ENCODE measurements at regions not wholly inside any gene's neighbourhood (a gene's known extent, or its start where the extent isn't known, plus 50 kb on each side); places are given as distances from the start of the nearest gene placed in this dataset.
"Not testable (repeated sequence)": the region's sequence is repeated elsewhere in the genome, so short reads cannot be mapped to it uniquely, and the experiment has no call there.

- TF ChIP-seq, protein P1, sequence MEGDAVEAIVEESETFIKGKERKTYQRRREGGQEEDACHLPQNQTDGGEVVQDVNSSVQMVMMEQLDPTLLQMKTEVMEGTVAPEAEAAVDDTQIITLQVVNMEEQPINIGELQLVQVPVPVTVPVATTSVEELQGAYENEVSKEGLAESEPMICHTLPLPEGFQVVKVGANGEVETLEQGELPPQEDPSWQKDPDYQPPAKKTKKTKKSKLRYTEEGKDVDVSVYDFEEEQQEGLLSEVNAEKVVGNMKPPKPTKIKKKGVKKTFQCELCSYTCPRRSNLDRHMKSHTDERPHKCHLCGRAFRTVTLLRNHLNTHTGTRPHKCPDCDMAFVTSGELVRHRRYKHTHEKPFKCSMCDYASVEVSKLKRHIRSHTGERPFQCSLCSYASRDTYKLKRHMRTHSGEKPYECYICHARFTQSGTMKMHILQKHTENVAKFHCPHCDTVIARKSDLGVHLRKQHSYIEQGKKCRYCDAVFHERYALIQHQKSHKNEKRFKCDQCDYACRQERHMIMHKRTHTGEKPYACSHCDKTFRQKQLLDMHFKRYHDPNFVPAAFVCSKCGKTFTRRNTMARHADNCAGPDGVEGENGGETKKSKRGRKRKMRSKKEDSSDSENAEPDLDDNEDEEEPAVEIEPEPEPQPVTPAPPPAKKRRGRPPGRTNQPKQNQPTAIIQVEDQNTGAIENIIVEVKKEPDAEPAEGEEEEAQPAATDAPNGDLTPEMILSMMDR (IDR thresholded peaks at IDR 0.05; ENCODE audit: insufficient read depth, low read length, missing control alignments) = no peak
- no peak for DNase-seq (ENCODE audit: low read depth, low spot score)
- CTCF ChIA-PET = no interaction called here
- POLR2A ChIA-PET = no interaction called here
- no peak overlapping the region for H3K4me3 ChIP-seq (ENCODE audit: low read depth, low read length)
Measured at GRCh38 chr21:28126521-28127174, 866.0 kb downstream of the LTN1 start.

DNA sequence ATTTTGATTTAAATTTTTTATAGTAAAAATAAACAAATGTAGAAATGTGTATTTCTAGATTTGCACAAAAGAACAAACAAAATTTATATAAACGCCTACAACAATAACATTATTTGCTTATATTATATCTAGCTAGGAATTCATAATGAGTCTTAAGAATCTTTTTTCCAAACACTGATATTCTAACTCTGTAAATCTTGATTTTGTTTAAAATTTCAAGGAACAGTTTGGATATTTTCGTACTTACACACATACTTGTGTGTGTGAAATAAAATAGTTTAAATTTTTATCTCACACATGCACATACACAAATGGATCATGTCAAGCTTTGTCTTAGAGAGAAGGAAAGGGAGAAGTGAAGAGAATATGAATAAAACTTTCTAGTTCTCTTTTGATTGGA lies 868.1 kb downstream of the LTN1 start:
- TF ChIP-seq, protein P1 (IDR thresholded peaks at IDR 0.05; ENCODE audit: insufficient read depth, low read length, missing control alignments) = no peak
- no peak for DNase-seq (ENCODE audit: low read depth, low spot score)
- no peak overlapping the region for H3K4me3 ChIP-seq (ENCODE audit: low read depth, low read length)
- CTCF ChIA-PET = no interaction called here
- POLR2A ChIA-PET = no interaction called here

- no peak for DNase-seq (ENCODE audit: low read depth, low spot score)
- TF ChIP-seq, protein P1 (IDR thresholded peaks at IDR 0.05; ENCODE audit: insufficient read depth, low read length, missing control alignments) = no peak
- ChIA-PET POLR2A (no interaction called here), CTCF (no interaction called here)
- H3K4me3 ChIP-seq (ENCODE audit: low read depth, low read length) = no peak overlapping the region
Measured at GRCh38 chr21:28118570-28118969, 874.1 kb downstream of the LTN1 start.

DNA sequence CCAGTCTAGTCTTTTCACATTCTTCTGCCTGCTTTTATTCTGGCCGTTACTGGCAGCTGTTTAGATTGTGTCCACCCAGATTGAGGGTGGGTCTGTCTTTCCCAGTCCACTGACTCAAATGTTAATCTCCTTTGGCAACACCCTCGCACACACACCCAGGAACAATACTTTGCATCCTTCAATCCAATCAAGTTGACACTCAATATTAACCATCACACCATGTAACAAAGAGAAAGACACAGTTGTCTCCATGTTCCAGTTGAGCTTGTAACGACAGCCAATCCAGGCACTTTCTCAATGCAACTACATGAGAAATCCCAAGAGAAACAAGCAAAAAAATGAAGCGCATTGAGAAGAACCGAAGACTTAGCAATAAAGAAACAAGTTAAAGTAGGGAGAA lies 877.7 kb downstream of the LTN1 start:
- DNase-seq (ENCODE audit: low read depth, low spot score); CTCF ChIA-PET; H3K4me3 ChIP-seq (ENCODE audit: low read depth, low read length); POLR2A ChIA-PET: not testable (repeated sequence)

GRCh38 chr21:28113718-28114117 lies 879.0 kb downstream of the LTN1 start:
- no peak overlapping the region for H3K4me3 ChIP-seq (ENCODE audit: low read depth, low read length)
- ChIA-PET POLR2A (no interaction called here), CTCF (no interaction called here)
- TF ChIP-seq, protein P1 (IDR thresholded peaks at IDR 0.05; ENCODE audit: insufficient read depth, low read length, missing control alignments) = no peak
- DNase-seq (ENCODE audit: low read depth, low spot score) = no peak

DNA sequence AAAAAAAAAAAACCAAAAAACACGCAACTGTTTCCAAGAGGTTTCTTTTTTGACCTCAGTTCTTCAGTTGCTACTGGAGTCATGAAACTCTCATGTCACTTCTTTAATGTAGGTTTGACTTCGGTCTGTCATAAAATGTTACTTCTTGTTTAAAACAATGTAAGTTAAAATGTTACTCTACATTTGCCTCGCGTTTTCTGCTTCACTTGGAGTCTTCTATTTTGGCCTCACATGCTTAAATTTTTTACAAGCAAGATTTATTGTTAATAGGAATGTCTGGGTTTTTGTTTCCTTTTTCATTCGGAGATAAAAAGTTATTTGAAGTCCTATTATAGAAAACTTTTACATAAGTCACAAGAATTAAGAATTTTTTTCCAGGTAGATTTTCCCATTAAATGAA lies 880.2 kb downstream of the LTN1 start:
- ChIA-PET CTCF (no interaction called here), POLR2A (no interaction called here)
- no peak overlapping the region for H3K4me3 ChIP-seq (ENCODE audit: low read depth, low read length)
- no peak for DNase-seq (ENCODE audit: low read depth, low spot score)
- TF ChIP-seq, protein P1 (IDR thresholded peaks at IDR 0.05; ENCODE audit: insufficient read depth, low read length, missing control alignments) = no peak

DNA sequence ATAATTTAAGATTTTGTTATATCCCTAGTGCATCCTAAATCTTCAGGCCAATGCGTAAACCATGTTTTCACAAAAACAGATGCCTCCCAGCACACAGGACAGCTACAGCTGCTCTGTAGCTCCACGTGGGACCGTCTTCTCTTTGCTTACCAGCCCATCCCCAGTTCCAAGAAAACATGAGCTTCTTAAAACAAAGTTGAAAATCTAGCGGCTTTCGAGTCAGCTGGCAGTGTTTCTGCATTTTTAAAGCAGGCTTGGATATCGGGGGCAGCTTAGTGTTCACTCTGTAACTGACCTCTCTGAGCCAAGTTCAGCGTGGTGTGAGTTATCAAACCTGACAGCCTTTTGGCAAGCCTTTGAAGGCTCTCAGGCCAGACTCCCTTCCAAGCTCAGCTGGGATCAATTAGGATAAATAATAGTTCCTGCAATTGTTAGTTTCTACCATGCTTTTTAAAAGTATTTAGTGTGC lies 881.5 kb downstream of the LTN1 start:
- H3K4me3 ChIP-seq (ENCODE audit: low read depth, low read length) = no peak overlapping the region
- TF ChIP-seq, protein P1 (IDR thresholded peaks at IDR 0.05; ENCODE audit: insufficient read depth, low read length, missing control alignments) = no peak
- peak; percentile 41 for DNase-seq (ENCODE audit: low read depth, low spot score)
- ChIA-PET CTCF (no interaction called here), POLR2A (no interaction called here)

All from AG04449 (cell line).